A673 (cell line): ENCODE measurements at regions not wholly inside any gene's neighbourhood (a gene's known extent, or its start where the extent isn't known, plus 50 kb on each side); places are given as distances from the start of the nearest gene placed in this dataset.

Experiments used
- EZH2 ChIP-seq: fragments of 200-600 bp; sonication (generic); IDR thresholded peaks from 2 replicates; pipeline ENCODE4 v1.6.1; 2017; ENCODE audit warnings: borderline replicate concordance, low read depth, mild to moderate bottlenecking, mixed read lengths, antibody characterized with exemption, low read length; ENCODE audit not compliant: poor library complexity, severe bottlenecking
- TF ChIP-seq, protein P1 (sequence below): fragments of 300-800, 200-600 bp; sonication (generic); conservative IDR thresholded peaks from 2 replicates; pipeline ENCODE4 v1.5.1; 2017; ENCODE audit warnings: low read depth, mild to moderate bottlenecking, antibody characterized with exemption, low read length, moderate library complexity, mixed read lengths

DNA sequence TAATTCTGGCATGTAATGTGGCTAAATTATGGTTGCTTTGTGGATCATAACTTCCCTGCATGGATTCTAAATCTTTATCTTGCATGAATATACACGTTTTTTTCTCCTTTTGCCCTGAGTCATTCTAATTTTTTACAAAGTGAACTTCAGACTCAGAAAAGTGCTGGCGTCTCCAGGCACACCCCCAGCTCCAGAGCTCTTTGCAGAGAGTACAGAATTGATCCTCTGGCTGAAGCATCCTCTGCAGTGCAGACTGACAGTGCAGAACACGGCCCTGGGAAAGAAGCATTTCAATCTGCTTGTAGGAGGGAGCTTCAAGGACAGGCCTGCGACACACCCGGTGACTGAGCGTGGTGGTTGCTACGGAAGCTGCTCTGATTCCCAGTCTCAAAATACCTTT lies 228.1 kb downstream of the FGF9 start:
- no peak for TF ChIP-seq EZH2
- TF ChIP-seq, protein P1, sequence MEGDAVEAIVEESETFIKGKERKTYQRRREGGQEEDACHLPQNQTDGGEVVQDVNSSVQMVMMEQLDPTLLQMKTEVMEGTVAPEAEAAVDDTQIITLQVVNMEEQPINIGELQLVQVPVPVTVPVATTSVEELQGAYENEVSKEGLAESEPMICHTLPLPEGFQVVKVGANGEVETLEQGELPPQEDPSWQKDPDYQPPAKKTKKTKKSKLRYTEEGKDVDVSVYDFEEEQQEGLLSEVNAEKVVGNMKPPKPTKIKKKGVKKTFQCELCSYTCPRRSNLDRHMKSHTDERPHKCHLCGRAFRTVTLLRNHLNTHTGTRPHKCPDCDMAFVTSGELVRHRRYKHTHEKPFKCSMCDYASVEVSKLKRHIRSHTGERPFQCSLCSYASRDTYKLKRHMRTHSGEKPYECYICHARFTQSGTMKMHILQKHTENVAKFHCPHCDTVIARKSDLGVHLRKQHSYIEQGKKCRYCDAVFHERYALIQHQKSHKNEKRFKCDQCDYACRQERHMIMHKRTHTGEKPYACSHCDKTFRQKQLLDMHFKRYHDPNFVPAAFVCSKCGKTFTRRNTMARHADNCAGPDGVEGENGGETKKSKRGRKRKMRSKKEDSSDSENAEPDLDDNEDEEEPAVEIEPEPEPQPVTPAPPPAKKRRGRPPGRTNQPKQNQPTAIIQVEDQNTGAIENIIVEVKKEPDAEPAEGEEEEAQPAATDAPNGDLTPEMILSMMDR = no peak
